ENCODE measurements at regions not wholly inside any gene's neighbourhood (a gene's known extent, or its start where the extent isn't known, plus 50 kb on each side); places are given as distances from the start of the nearest gene placed in this dataset.
"Not testable (repeated sequence)": the region's sequence is repeated elsewhere in the genome, so short reads cannot be mapped to it uniquely, and the experiment has no call there.

GRCh38 chr11:67847896-67848875, 155.7 kb downstream of the UNC93B1 start:
- not testable (repeated sequence) for H3K27ac ChIP-seq; H3K9me3 ChIP-seq (replicated peaks); DNase-seq (ENCODE audit: low read depth in 1 of 2, low spot score in 2 of 2); H3K4me3 ChIP-seq; H3K36me3 ChIP-seq; H3K4me1 ChIP-seq (replicated peaks)
- peaks cover 39% of the 10 kb centered on the region for H3K27me3 ChIP-seq (replicated peaks)

DNA sequence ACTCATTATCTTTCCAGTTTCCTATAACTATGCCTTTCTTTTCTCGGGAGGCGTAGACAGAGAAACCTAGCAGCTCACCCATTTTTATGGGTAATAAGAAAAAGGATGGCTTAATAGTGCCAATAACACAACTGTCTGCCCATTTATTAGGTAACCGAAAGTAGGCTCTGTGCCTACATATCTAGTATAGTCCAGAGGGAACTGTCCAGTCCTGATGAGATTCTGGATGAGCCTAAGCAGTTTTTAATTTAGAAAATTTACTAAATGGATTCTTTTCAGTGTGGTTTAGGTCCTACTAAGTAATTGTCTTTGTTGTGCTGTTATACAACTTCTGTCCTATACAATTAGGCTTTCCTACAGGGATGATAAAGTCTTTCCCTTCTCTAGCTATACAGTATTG, 157.6 kb downstream of the UNC93B1 start:
- not testable (repeated sequence) for H3K4me3 ChIP-seq; H3K27ac ChIP-seq; H3K9me3 ChIP-seq (replicated peaks); H3K36me3 ChIP-seq; H3K4me1 ChIP-seq (replicated peaks); DNase-seq (ENCODE audit: low read depth in 1 of 2, low spot score in 2 of 2)
- H3K27me3 ChIP-seq (replicated peaks): peaks cover 38% of the 10 kb centered on the region

- H3K9me3 ChIP-seq (replicated peaks); H3K27ac ChIP-seq; H3K4me1 ChIP-seq (replicated peaks); H3K36me3 ChIP-seq; DNase-seq (ENCODE audit: low read depth in 1 of 2, low spot score in 2 of 2); H3K4me3 ChIP-seq: not testable (repeated sequence)
- peaks cover 48% of the 10 kb centered on the region for H3K27me3 ChIP-seq (replicated peaks)
Measured at GRCh38 chr11:67845296-67845695, 158.6 kb downstream of the UNC93B1 start.

- not testable (repeated sequence) for DNase-seq (ENCODE audit: low read depth in 1 of 2, low spot score in 2 of 2); H3K27ac ChIP-seq; H3K36me3 ChIP-seq; H3K4me3 ChIP-seq; H3K9me3 ChIP-seq (replicated peaks); H3K4me1 ChIP-seq (replicated peaks)
- H3K27me3 ChIP-seq (replicated peaks): peaks cover 21% of the 10 kb centered on the region
Measured at GRCh38 chr11:67840599-67840998, 163.3 kb downstream of the UNC93B1 start.

- not testable (repeated sequence) for DNase-seq (ENCODE audit: low read depth in 1 of 2, low spot score in 2 of 2); H3K36me3 ChIP-seq; H3K9me3 ChIP-seq (replicated peaks); H3K4me1 ChIP-seq (replicated peaks); H3K27ac ChIP-seq; H3K4me3 ChIP-seq
- H3K27me3 ChIP-seq (replicated peaks): peaks cover 24% of the 10 kb centered on the region
Measured at GRCh38 chr11:67830152-67830551, 155.7 kb upstream of the ALDH3B2 start.

DNA sequence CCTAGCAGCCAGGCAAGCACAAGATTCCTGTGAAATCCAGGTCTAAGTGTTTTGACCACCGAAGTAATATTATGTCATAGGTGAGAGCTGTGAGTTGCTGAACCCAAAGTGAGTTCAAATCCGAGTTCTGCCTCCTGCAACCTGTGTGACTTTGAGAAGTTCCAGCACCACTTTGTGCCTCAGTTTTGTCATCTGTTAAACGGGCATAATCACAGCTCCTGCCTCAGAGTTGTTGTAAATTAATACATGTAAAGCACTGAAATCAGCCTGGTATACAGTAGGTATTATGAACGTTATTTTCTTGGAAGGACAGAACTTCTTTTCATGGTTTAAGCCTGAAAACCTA, 152.5 kb upstream of the ALDH3B2 start:
- not testable (repeated sequence) for H3K36me3 ChIP-seq; H3K27ac ChIP-seq; H3K4me3 ChIP-seq; H3K4me1 ChIP-seq (replicated peaks); H3K9me3 ChIP-seq (replicated peaks); DNase-seq (ENCODE audit: low read depth in 1 of 2, low spot score in 2 of 2)
- H3K27me3 ChIP-seq (replicated peaks): peaks cover 30% of the 10 kb centered on the region

GRCh38 chr11:67826028-67826950, 151.9 kb upstream of the ALDH3B2 start:
- not testable (repeated sequence) for H3K36me3 ChIP-seq; H3K9me3 ChIP-seq (replicated peaks); H3K27ac ChIP-seq; H3K4me3 ChIP-seq; DNase-seq (ENCODE audit: low read depth in 1 of 2, low spot score in 2 of 2); H3K4me1 ChIP-seq (replicated peaks)
- H3K27me3 ChIP-seq (replicated peaks): peaks cover 30% of the 10 kb centered on the region

DNA sequence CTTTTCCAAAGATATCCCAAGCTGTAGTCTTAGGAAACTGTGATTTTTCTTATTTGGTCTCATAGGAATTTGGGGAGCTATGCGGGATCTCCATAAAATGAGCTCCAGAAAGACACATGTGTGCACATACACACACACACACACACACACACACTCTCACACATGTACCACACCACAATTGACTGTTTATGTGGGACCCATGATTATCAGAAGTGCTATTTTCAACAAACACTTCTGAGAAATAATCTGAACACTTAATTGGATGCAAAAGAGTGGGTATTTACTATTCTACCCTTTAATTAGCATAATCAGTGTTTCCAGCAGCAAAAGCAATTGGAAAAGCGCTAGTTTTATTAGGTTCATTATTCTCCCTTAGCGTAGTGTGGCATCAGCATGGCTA, 150.4 kb upstream of the ALDH3B2 start:
- not testable (repeated sequence) for DNase-seq (ENCODE audit: low read depth in 1 of 2, low spot score in 2 of 2); H3K9me3 ChIP-seq (replicated peaks); H3K4me1 ChIP-seq (replicated peaks); H3K36me3 ChIP-seq; H3K27ac ChIP-seq; H3K4me3 ChIP-seq
- peaks cover 21% of the 10 kb centered on the region for H3K27me3 ChIP-seq (replicated peaks)

DNA sequence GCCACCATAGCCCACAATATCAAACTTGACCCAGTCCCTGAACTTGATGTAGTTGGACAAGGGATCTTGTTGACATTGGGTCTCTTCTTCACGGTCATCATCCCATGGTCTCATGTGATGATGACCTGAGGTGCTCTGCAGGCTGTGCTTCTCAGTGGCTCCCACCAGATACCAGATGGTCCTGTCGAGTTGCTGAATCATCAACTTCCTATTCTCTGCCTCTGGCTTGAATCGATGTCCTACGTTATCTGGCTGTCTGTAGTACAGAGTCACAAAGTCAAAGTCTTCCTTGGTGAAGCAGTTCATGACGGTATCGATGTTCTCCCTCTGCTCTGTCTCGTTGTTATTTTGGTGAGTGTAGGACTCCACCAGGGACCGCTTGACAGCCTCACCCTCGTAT, 145.7 kb upstream of the ALDH3B2 start:
- no peaks in the 10 kb centered on the region for H3K4me1 ChIP-seq (replicated peaks)
- no peak overlapping the region for H3K27ac ChIP-seq
- H3K27me3 ChIP-seq (replicated peaks): peaks cover 6% of the 10 kb centered on the region
- H3K4me3 ChIP-seq: no peak overlapping the region
- DNase-seq (ENCODE audit: low read depth in 1 of 2, low spot score in 2 of 2): no peak
- H3K36me3 ChIP-seq: no peaks in the 10 kb centered on the region
- no peaks in the 10 kb centered on the region for H3K9me3 ChIP-seq (replicated peaks)

GRCh38 chr11:67817558-67817957, 143.1 kb upstream of the ALDH3B2 start:
- not testable (repeated sequence) for H3K9me3 ChIP-seq (replicated peaks); H3K27me3 ChIP-seq (replicated peaks); H3K4me3 ChIP-seq; H3K4me1 ChIP-seq (replicated peaks); DNase-seq (ENCODE audit: low read depth in 1 of 2, low spot score in 2 of 2); H3K27ac ChIP-seq; H3K36me3 ChIP-seq

GRCh38 chr11:67809301-67809700, 134.9 kb upstream of the ALDH3B2 start:
- not testable (repeated sequence) for H3K9me3 ChIP-seq (replicated peaks); H3K36me3 ChIP-seq; H3K4me3 ChIP-seq; H3K27ac ChIP-seq; H3K27me3 ChIP-seq (replicated peaks)
- peak in 1 of 2 experiments; percentile 25 for DNase-seq (ENCODE audit: low read depth in 1 of 2, low spot score in 2 of 2)
- H3K4me1 ChIP-seq (replicated peaks): peaks cover 12% of the 10 kb centered on the region

DNA sequence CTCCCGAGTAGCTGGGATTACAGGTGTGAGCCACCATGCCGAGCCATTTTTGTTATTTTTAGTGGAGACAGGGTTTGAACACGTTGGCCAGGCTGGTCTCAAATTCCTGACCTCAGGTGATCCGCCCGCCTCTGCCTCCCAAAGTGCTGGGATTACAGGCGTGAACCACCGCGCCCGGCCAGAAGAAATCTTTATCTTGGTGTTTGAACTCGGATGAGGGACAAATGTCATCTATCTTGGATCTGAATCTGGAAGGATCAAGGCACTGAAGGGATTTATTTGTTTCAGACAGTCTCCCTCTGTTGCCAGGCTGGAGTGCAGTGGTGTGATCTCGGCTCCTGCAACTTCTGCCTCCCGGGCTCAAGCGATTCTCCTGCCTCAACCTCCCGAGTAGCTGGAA, 133.5 kb upstream of the ALDH3B2 start:
- DNase-seq (ENCODE audit: low read depth in 1 of 2, low spot score in 2 of 2); H3K27ac ChIP-seq: not testable (repeated sequence)

DNA sequence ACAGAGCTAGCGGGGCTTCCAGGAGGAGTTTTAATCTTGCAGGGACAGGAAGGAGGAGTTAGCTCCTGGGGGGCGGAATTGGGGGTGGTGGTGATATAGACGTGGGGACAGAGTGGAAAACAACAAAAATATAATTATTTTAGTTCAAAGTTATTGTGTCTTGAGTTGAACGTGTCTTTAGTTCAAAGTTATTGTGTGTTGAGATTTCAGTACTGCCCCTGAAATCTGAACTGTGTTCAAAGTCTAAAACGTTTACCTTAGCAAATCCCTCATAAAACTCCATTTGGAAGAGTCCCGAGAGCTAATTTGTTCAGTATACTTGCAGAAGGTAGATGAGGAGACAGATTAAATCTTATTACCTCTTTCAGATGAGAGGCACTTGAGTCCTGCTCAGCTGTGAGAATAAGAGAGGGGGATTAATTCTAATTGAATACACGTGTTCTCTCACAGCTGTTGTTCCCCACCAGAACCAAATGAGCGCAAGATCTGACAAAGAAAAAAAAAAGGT, 132.4 kb upstream of the ALDH3B2 start:
- not testable (repeated sequence) for H3K9me3 ChIP-seq (replicated peaks); H3K27ac ChIP-seq; H3K36me3 ChIP-seq; DNase-seq (ENCODE audit: low read depth in 1 of 2, low spot score in 2 of 2); H3K27me3 ChIP-seq (replicated peaks); H3K4me3 ChIP-seq
- peaks cover 13% of the 10 kb centered on the region for H3K4me1 ChIP-seq (replicated peaks)

More for the DNA sequence above, 133.5 kb upstream of the ALDH3B2 start:
- not testable (repeated sequence) for H3K36me3 ChIP-seq; H3K9me3 ChIP-seq (replicated peaks); H3K27me3 ChIP-seq (replicated peaks); H3K4me3 ChIP-seq
- H3K4me1 ChIP-seq (replicated peaks): peaks cover 13% of the 10 kb centered on the region

- not testable (repeated sequence) for H3K27ac ChIP-seq; H3K27me3 ChIP-seq (replicated peaks); H3K9me3 ChIP-seq (replicated peaks); H3K36me3 ChIP-seq
- Histone ChIP-seq H3K4me3 (peak overlapping the region; percentile 44), H3K4me1 (replicated peaks) (peaks cover 13% of the 10 kb centered on the region)
- DNase-seq (ENCODE audit: low read depth in 1 of 2, low spot score in 2 of 2): peak in 1 of 2 experiments; percentile 19
Measured at GRCh38 chr11:67806183-67806582, 131.8 kb upstream of the ALDH3B2 start.

Measured in SJSA1 (cell line).